PC-3 (cell line): ENCODE measurements at regions not wholly inside any gene's neighbourhood (a gene's known extent, or its start where the extent isn't known, plus 50 kb on each side); places are given as distances from the start of the nearest gene placed in this dataset.

Experiments used
- CTCF ChIP-seq: fragments of 300-600 bp; sonication (generic); conservative IDR thresholded peaks from 2 replicates; pipeline ENCODE4 v1.5.1; 2017; ENCODE audit warnings: antibody characterized with exemption, low read depth, mild to moderate bottlenecking, low read length
- EZH2 ChIP-seq: fragments of 300-600 bp; sonication (generic); IDR thresholded peaks from one replicate; pipeline ENCODE4 v1.6.1; 2017; ENCODE audit warnings: antibody characterized with exemption, mild to moderate bottlenecking, low read length; ENCODE audit not compliant: unreplicated experiment

GRCh38 chr2:122061831-122062230, 306.4 kb downstream of the TSN start:
- TF ChIP-seq CTCF: no peak
- no peak for TF ChIP-seq EZH2
